Muscle layer of duodenum (tissue), 2 donors: ENCODE measurements at regions not wholly inside any gene's neighbourhood (a gene's known extent, or its start where the extent isn't known, plus 50 kb on each side); places are given as distances from the start of the nearest gene placed in this dataset.

Experiments
- H3K27ac ChIP-seq: one replicate; pipeline ENCODE4 v1.7.0; 2013; ENCODE audit warnings: mild to moderate bottlenecking, low read length
- H3K27me3 ChIP-seq: one replicate; pipeline ENCODE4 v1.7.0; 2013; ENCODE audit warnings: low read depth, mild to moderate bottlenecking, control low read depth, low read length
- H3K36me3 ChIP-seq, 2 donors: one replicate each; pipeline ENCODE4 v1.7.0; 2013; ENCODE audit warnings: low read length in 2 of 2, control low read depth in 1 of 2, mild to moderate bottlenecking in 1 of 2; ENCODE audit not compliant: insufficient read depth in 2 of 2, control insufficient read depth in 1 of 2
- H3K4me1 ChIP-seq, 2 donors: one replicate each; pipeline ENCODE4 v1.7.0; 2013; ENCODE audit warnings: low read length in 2 of 2, mild to moderate bottlenecking in 2 of 2, control low read depth in 1 of 2, moderate library complexity in 1 of 2; ENCODE audit not compliant: insufficient read depth in 2 of 2, control insufficient read depth in 1 of 2
- H3K4me3 ChIP-seq, 2 donors: one replicate each; pipeline ENCODE4 v1.7.0; 2013; ENCODE audit warnings: low read length in 2 of 2, low read depth in 1 of 2, mild to moderate bottlenecking in 1 of 2
- H3K9me3 ChIP-seq, 2 donors: one replicate each; pipeline ENCODE4 v1.7.0; 2013; ENCODE audit warnings: low read length in 2 of 2, control low read depth in 1 of 2, mild to moderate bottlenecking in 1 of 2; ENCODE audit not compliant: control insufficient read depth in 1 of 2
- donor health status: healthy.

- Histone ChIP-seq H3K27ac (no peak overlapping the region), H3K4me3 (no peak overlapping the region), H3K4me1 (peaks cover 0 to 8% of the 10 kb centered on the region in 2 donors), H3K27me3 (no peaks in the 10 kb centered on the region), H3K9me3 (no peaks in the 10 kb centered on the region), H3K36me3 (no peaks in the 10 kb centered on the region)
Measured at GRCh38 chr3:124396339-124396950, 333.8 kb upstream of the UMPS start.

DNA sequence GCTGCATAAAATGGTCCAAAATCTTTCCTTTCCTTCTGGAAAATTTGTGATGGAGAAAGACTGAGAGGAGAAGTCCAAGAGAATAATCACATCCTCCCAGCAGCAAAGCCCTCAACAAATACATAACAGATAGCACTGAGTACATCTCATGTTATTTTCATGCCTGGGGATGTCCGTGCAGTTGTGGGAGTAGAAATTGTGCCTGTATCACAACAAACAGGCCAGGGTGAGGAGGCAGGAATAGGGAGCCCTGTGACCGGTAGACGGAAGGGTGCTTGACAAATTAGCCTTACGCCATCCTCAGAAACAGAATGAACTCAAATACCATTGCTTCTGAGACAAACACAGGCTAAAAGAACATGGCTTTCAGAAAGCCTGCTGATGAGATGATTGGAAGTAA lies 333.2 kb upstream of the UMPS start:
- Histone ChIP-seq H3K27me3 (no peaks in the 10 kb centered on the region), H3K4me3 (no peak overlapping the region), H3K4me1 (peaks cover 0 to 8% of the 10 kb centered on the region in 2 donors), H3K36me3 (no peaks in the 10 kb centered on the region), H3K27ac (no peak overlapping the region), H3K9me3 (no peaks in the 10 kb centered on the region)

DNA sequence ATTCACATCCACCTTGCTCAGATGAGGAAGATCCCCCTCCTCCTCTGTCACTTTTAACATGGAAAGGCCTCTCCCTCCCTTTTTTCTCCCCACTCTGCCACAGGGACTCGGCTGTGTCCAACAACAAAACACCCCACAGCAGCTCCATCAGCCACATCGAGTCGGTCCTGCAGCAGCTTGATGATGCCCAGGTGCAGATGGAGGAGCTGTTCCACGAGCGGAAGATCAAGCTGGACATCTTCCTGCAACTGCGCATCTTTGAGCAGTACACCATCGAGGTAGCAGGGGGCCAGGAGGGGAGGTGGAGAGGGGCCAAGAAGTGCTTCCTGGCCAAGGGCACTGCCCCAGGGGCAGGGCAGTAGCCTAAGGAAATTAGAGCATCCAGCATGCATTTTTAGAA lies 331.7 kb upstream of the UMPS start:
- Histone ChIP-seq H3K9me3 (no peaks in the 10 kb centered on the region), H3K4me3 (no peak overlapping the region), H3K27ac (no peak overlapping the region), H3K4me1 (peaks cover 0 to 8% of the 10 kb centered on the region in 2 donors), H3K27me3 (no peaks in the 10 kb centered on the region), H3K36me3 (no peaks in the 10 kb centered on the region)

GRCh38 chr3:124401843-124402242 lies 328.4 kb upstream of the UMPS start:
- Histone ChIP-seq H3K27me3 (no peaks in the 10 kb centered on the region), H3K9me3 (no peaks in the 10 kb centered on the region), H3K4me3 (no peak overlapping the region), H3K27ac (peak overlapping the region; percentile 39), H3K4me1 (no peaks in the 10 kb centered on the region), H3K36me3 (no peaks in the 10 kb centered on the region)

GRCh38 chr3:124402791-124403190 lies 327.5 kb upstream of the UMPS start:
- H3K27ac ChIP-seq, result no peak overlapping the region
- no peaks in the 10 kb centered on the region for H3K4me1 ChIP-seq
- H3K36me3 ChIP-seq, result no peaks in the 10 kb centered on the region
- H3K27me3 ChIP-seq, result no peaks in the 10 kb centered on the region
- no peak overlapping the region for H3K4me3 ChIP-seq
- H3K9me3 ChIP-seq, result no peaks in the 10 kb centered on the region

GRCh38 chr3:124404621-124405020 lies 325.6 kb upstream of the UMPS start:
- H3K36me3 ChIP-seq, result no peaks in the 10 kb centered on the region
- no peaks in the 10 kb centered on the region for H3K27me3 ChIP-seq
- H3K27ac ChIP-seq, result no peak overlapping the region
- no peak overlapping the region for H3K4me3 ChIP-seq
- no peaks in the 10 kb centered on the region for H3K9me3 ChIP-seq
- H3K4me1 ChIP-seq, result no peaks in the 10 kb centered on the region

- Histone ChIP-seq H3K27me3 (no peaks in the 10 kb centered on the region), H3K9me3 (no peaks in the 10 kb centered on the region), H3K4me1 (no peaks in the 10 kb centered on the region), H3K27ac (no peak overlapping the region), H3K36me3 (no peaks in the 10 kb centered on the region), H3K4me3 (no peak overlapping the region)
Measured at GRCh38 chr3:124407260-124407659, 323.0 kb upstream of the UMPS start.

DNA sequence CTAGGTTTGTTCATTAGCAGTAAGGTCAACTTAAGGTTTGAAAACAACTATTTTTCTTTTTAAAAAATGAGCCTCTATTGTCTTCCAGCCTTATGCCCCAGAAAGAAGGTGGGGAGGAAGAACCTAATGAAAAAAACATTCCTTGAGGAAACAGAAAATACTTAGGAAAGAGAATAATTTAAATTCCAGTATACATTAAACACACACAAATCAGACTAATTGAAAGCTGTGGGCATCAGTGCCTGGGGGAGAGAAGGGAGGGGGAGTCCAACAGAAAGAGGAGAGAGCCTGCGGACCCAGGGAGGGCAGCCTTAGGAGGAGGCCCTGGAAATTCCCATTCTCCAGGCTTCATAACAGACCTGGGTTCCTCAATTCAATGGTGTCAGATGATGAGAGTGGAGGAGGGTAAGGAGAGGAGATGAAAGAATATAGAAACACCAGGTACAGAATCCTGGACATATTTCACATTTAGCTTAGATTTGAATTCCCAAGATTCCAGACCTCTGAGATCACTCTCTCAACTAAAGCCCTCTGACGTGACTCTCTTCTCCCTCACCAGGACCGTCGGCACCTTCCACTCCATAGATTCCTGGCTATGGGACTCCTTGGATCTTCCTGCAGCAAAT lies 320.5 kb upstream of the UMPS start:
- no peak overlapping the region for H3K27ac ChIP-seq
- no peaks in the 10 kb centered on the region for H3K27me3 ChIP-seq
- no peaks in the 10 kb centered on the region for H3K9me3 ChIP-seq
- H3K4me3 ChIP-seq, result no peak overlapping the region
- no peaks in the 10 kb centered on the region for H3K4me1 ChIP-seq
- H3K36me3 ChIP-seq, result no peaks in the 10 kb centered on the region

DNA sequence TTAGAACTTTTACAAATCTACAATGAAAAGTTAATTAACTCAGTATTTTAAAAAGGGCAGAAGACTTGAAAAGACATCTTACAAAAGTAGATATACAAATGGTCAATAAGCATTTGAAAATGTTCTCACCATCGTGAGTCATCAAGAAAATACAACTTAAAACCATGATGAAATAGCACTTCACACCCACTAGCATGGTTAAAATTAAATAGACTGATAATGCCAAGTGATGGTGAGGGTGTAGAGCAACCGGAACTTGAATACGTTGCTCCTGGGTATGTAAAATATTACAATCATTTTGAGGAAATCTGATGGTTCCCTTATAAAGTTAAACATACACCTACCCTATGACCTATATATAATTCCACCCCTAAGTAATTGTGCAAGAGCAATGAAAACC lies 319.8 kb upstream of the UMPS start:
- H3K4me3 ChIP-seq, result no peak overlapping the region
- H3K9me3 ChIP-seq, result no peaks in the 10 kb centered on the region
- no peaks in the 10 kb centered on the region for H3K27me3 ChIP-seq
- no peaks in the 10 kb centered on the region for H3K4me1 ChIP-seq
- H3K27ac ChIP-seq, result no peak overlapping the region
- no peaks in the 10 kb centered on the region for H3K36me3 ChIP-seq

DNA sequence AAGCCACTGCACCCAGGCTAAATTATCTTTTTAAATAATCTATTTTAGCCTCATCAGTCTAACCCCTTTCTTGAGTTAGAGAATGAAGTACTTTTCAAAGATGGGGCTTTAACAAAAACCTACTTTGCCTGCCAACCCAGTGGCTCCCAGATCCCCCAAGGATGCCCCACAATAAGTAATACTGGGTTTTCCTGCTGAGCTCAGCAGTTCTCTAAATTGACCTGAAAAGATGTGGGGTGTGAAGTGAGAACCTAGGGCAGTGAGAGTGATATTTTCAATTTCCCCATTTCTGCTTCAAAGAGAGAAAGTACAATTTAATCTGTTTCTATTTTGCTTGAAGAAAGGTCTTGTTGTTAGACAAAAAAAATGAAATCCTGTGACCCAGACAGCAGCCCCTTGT lies 318.5 kb upstream of the UMPS start:
- no peak overlapping the region for H3K27ac ChIP-seq
- no peaks in the 10 kb centered on the region for H3K27me3 ChIP-seq
- H3K4me3 ChIP-seq, result no peak overlapping the region
- no peaks in the 10 kb centered on the region for H3K36me3 ChIP-seq
- H3K4me1 ChIP-seq, result no peaks in the 10 kb centered on the region
- no peaks in the 10 kb centered on the region for H3K9me3 ChIP-seq

GRCh38 chr3:124412644-124413043 lies 317.6 kb upstream of the UMPS start:
- H3K27me3 ChIP-seq, result no peaks in the 10 kb centered on the region
- no peaks in the 10 kb centered on the region for H3K36me3 ChIP-seq
- H3K27ac ChIP-seq, result no peak overlapping the region
- H3K9me3 ChIP-seq, result no peaks in the 10 kb centered on the region
- H3K4me3 ChIP-seq, result no peak overlapping the region
- H3K4me1 ChIP-seq, result no peaks in the 10 kb centered on the region

DNA sequence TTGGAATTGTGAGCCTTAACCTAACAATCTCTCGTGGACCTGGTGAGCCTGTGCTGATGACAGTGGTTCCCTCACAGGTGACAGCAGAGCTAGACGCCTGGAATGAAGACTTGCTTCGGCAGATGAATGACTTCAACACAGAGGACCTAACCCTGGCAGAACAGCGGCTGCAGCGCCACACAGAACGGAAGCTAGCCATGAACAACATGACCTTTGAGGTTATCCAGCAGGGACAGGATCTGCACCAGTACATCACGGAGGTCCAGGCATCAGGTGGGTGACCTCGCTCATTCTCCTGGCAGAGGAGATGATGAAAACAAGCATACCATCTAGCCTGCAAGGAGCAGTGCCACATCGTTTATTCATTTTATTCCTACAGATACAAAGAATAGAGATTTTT lies 316.9 kb upstream of the UMPS start:
- Histone ChIP-seq H3K4me3 (no peak overlapping the region), H3K9me3 (no peaks in the 10 kb centered on the region), H3K4me1 (no peaks in the 10 kb centered on the region), H3K27ac (no peak overlapping the region), H3K36me3 (no peaks in the 10 kb centered on the region), H3K27me3 (no peaks in the 10 kb centered on the region)
